ENCODE measurements at regions not wholly inside any gene's neighbourhood (a gene's known extent, or its start where the extent isn't known, plus 50 kb on each side); places are given as distances from the start of the nearest gene placed in this dataset.
A peak's percentile ranks its signal among the peaks of the same experiment; 100 is the strongest.

- TF ChIP-seq SMC3 (conservative IDR thresholded peaks at IDR 0.05; ENCODE audit: poor library complexity) (no peak), TAF1 (IDR thresholded peaks at IDR 0.05; ENCODE audit: low read depth) (no peak), EZH2 (IDR thresholded peaks at IDR 0.05; ENCODE audit: borderline replicate concordance, insufficient read depth, low read length, poor library complexity, severe bottlenecking) (no peak), POLR2AphosphoS5 (IDR thresholded peaks at IDR 0.05) (no peak), RAD21 (conservative IDR thresholded peaks at IDR 0.05) (no peak), EP300 (conservative IDR thresholded peaks at IDR 0.05; ENCODE audit: poor library complexity, severe bottlenecking) (no peak), MXI1 (conservative IDR thresholded peaks at IDR 0.05; ENCODE audit: poor library complexity, severe bottlenecking) (no peak)
- TF ChIP-seq, protein P1, sequence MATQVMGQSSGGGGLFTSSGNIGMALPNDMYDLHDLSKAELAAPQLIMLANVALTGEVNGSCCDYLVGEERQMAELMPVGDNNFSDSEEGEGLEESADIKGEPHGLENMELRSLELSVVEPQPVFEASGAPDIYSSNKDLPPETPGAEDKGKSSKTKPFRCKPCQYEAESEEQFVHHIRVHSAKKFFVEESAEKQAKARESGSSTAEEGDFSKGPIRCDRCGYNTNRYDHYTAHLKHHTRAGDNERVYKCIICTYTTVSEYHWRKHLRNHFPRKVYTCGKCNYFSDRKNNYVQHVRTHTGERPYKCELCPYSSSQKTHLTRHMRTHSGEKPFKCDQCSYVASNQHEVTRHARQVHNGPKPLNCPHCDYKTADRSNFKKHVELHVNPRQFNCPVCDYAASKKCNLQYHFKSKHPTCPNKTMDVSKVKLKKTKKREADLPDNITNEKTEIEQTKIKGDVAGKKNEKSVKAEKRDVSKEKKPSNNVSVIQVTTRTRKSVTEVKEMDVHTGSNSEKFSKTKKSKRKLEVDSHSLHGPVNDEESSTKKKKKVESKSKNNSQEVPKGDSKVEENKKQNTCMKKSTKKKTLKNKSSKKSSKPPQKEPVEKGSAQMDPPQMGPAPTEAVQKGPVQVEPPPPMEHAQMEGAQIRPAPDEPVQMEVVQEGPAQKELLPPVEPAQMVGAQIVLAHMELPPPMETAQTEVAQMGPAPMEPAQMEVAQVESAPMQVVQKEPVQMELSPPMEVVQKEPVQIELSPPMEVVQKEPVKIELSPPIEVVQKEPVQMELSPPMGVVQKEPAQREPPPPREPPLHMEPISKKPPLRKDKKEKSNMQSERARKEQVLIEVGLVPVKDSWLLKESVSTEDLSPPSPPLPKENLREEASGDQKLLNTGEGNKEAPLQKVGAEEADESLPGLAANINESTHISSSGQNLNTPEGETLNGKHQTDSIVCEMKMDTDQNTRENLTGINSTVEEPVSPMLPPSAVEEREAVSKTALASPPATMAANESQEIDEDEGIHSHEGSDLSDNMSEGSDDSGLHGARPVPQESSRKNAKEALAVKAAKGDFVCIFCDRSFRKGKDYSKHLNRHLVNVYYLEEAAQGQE (IDR thresholded peaks at IDR 0.05; ENCODE audit: borderline replicate concordance): no peak
- TF ChIP-seq, protein P2, sequence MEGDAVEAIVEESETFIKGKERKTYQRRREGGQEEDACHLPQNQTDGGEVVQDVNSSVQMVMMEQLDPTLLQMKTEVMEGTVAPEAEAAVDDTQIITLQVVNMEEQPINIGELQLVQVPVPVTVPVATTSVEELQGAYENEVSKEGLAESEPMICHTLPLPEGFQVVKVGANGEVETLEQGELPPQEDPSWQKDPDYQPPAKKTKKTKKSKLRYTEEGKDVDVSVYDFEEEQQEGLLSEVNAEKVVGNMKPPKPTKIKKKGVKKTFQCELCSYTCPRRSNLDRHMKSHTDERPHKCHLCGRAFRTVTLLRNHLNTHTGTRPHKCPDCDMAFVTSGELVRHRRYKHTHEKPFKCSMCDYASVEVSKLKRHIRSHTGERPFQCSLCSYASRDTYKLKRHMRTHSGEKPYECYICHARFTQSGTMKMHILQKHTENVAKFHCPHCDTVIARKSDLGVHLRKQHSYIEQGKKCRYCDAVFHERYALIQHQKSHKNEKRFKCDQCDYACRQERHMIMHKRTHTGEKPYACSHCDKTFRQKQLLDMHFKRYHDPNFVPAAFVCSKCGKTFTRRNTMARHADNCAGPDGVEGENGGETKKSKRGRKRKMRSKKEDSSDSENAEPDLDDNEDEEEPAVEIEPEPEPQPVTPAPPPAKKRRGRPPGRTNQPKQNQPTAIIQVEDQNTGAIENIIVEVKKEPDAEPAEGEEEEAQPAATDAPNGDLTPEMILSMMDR (IDR thresholded peaks at IDR 0.05; ENCODE audit: poor library complexity, severe bottlenecking): no peak
- Histone ChIP-seq H3K36me3 (ENCODE audit: insufficient read depth, low read length) (no peaks in the 10 kb centered on the region), H3K9me2 (ENCODE audit: insufficient read depth, low read length) (no peaks in the 10 kb centered on the region), H2AFZ (ENCODE audit: low read depth, low read length) (no peak overlapping the region), H3K9ac (ENCODE audit: low read length) (no peak overlapping the region), H3K27me3 (ENCODE audit: insufficient read depth, low read depth, low read length) (no peaks in the 10 kb centered on the region), H3F3A (ENCODE audit: insufficient read depth, low read length, poor library complexity, severe bottlenecking) (no peaks in the 10 kb centered on the region), H3K9me3 (ENCODE audit: low read length) (no peaks in the 10 kb centered on the region), H3K4me3 (ENCODE audit: low read length) (no peak overlapping the region), H4K20me1 (ENCODE audit: insufficient read depth) (no peaks in the 10 kb centered on the region), H3K4me2 (ENCODE audit: low read length) (no peak overlapping the region), H3K27ac (ENCODE audit: low read length) (no peak overlapping the region), H3K79me2 (replicated peaks; ENCODE audit: insufficient read depth, low read length) (no peaks in the 10 kb centered on the region)
These were observed 993.2 kb downstream of the NTRK3 start for GRCh38 chr15:87263296-87263695.

DNA sequence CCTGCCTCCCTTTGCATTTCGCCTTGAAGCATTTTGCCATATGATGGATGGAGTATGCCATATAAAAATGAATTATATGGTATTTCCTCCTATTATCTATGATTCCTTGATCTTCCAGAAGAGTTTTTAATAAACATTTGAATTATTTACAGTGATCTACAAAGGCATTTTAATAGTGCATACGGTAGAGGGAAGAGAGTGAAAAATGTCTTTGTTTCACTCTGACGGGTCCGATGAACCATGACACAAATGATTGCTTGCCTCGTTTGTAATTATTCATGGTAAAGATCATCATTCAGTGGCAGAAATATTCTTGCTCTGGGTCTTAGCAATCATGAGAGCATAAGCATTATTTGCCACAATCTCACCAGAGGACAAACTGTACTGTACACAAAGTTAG, 1010.9 kb downstream of the NTRK3 start:
- Histone ChIP-seq H2AFZ (ENCODE audit: low read depth, low read length) (no peak overlapping the region), H3K27me3 (ENCODE audit: insufficient read depth, low read depth, low read length) (no peaks in the 10 kb centered on the region), H3K4me3 (ENCODE audit: low read length) (no peak overlapping the region), H3K27ac (ENCODE audit: low read length) (peak overlapping the region; percentile 11), H3K9me2 (ENCODE audit: insufficient read depth, low read length) (no peaks in the 10 kb centered on the region), H3K9ac (ENCODE audit: low read length) (no peak overlapping the region), H3K79me2 (replicated peaks; ENCODE audit: insufficient read depth, low read length) (no peaks in the 10 kb centered on the region), H4K20me1 (ENCODE audit: insufficient read depth) (no peaks in the 10 kb centered on the region), H3F3A (ENCODE audit: insufficient read depth, low read length, poor library complexity, severe bottlenecking) (no peaks in the 10 kb centered on the region), H3K4me2 (ENCODE audit: low read length) (no peak overlapping the region), H3K9me3 (ENCODE audit: low read length) (no peaks in the 10 kb centered on the region), H3K36me3 (ENCODE audit: insufficient read depth, low read length) (no peaks in the 10 kb centered on the region)
- TF ChIP-seq EP300 (conservative IDR thresholded peaks at IDR 0.05; ENCODE audit: poor library complexity, severe bottlenecking): no peak

DNA sequence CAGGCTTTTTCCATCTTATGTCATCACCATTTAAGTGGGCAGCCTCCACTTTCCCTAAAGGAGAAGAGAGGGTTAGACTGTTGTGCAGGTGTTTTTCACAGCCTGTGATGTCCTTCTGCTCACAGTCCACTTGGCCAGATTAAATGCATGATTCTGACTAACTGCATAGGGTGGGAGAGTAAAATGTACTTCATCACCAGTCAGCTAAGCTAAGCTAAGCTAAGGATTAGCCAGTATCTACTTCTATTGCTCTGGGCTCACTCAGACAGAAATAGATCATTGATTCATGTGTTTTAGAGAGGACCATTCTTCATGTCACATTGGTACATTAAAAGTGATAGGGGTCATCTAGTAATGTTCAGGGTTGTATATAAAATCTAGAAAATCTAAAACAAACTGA, 1013.1 kb downstream of the NTRK3 start:
- Histone ChIP-seq H3K9me3 (ENCODE audit: low read length) (no peaks in the 10 kb centered on the region), H2AFZ (ENCODE audit: low read depth, low read length) (no peak overlapping the region), H3F3A (ENCODE audit: insufficient read depth, low read length, poor library complexity, severe bottlenecking) (no peaks in the 10 kb centered on the region), H4K20me1 (ENCODE audit: insufficient read depth) (no peaks in the 10 kb centered on the region), H3K9me2 (ENCODE audit: insufficient read depth, low read length) (no peaks in the 10 kb centered on the region), H3K79me2 (replicated peaks; ENCODE audit: insufficient read depth, low read length) (no peaks in the 10 kb centered on the region), H3K27me3 (ENCODE audit: insufficient read depth, low read depth, low read length) (no peaks in the 10 kb centered on the region), H3K36me3 (ENCODE audit: insufficient read depth, low read length) (no peaks in the 10 kb centered on the region), H3K27ac (ENCODE audit: low read length) (no peak overlapping the region), H3K4me3 (ENCODE audit: low read length) (no peak overlapping the region), H3K4me2 (ENCODE audit: low read length) (no peak overlapping the region), H3K9ac (ENCODE audit: low read length) (no peak overlapping the region)
- TF ChIP-seq SMC3 (conservative IDR thresholded peaks at IDR 0.05; ENCODE audit: poor library complexity): no peak
- TF ChIP-seq TAF1 (IDR thresholded peaks at IDR 0.05; ENCODE audit: low read depth): no peak
- TF ChIP-seq RAD21 (conservative IDR thresholded peaks at IDR 0.05): no peak
- no peak for TF ChIP-seq POLR2AphosphoS5 (IDR thresholded peaks at IDR 0.05)
- no peak for TF ChIP-seq MXI1 (conservative IDR thresholded peaks at IDR 0.05; ENCODE audit: poor library complexity, severe bottlenecking)
- TF ChIP-seq, protein P2 (IDR thresholded peaks at IDR 0.05; ENCODE audit: poor library complexity, severe bottlenecking): no peak
- no peak for TF ChIP-seq EP300 (conservative IDR thresholded peaks at IDR 0.05; ENCODE audit: poor library complexity, severe bottlenecking)
- TF ChIP-seq, protein P1 (IDR thresholded peaks at IDR 0.05; ENCODE audit: borderline replicate concordance): no peak
- no peak for TF ChIP-seq EZH2 (IDR thresholded peaks at IDR 0.05; ENCODE audit: borderline replicate concordance, insufficient read depth, low read length, poor library complexity, severe bottlenecking)

Data from neural cell (in vitro differentiated cells).